Stimulated activated CD8-positive, alpha-beta memory T cell treated with anti-CD3 and anti-CD28 coated beads, Interleukin-15, amount 100 ng/mL, for 4 hours (primary cell): ENCODE measurements at regions not wholly inside any gene's neighbourhood (a gene's known extent, or its start where the extent isn't known, plus 50 kb on each side); places are given as distances from the start of the nearest gene placed in this dataset.

ENCODE experiments used
- DNase-seq, 2 donors: peaks; one replicate each; pipeline ENCODE4 v3.0.0-alpha.2; 2020; ENCODE audit warnings: low read depth in 2 of 2

GRCh38 chrX:107560980-107561379 is 67.3 kb upstream of the PRPS1 start:
- DNase-seq = no peak

DNA sequence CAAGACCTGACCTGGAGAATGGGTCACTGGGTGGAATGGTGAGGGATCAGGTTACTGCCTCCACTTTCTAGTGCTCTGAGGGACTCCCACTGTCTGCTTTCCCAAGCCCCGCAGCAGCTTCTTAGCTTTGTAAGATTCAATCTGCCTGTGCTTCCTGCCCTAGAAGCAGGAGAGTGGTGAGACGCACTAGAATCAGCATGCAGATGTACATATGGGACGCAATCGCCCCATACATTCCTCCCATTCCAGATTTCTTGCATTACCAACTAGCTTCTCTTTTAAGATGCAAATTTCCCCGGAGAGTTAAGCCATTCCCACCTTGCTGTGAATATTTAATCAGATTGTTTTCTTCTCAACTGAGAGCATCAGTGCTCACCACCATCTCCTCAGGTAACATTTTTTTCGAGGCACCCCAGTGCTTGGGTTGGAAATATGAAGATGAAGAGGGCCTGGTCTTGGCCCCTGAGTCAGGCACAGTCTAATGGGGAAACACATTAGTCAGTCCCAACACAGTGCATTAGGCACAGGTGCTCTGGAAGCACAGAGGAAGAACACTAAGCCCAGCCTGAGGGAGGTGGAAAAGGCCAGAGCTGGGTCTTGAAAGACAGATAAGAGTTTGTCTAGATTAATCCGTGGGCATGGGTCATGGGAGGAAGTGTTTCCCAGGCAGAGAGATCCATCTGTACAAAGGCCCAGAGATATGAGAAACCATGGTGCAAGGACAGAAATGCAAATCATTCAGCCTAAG is 66.7 kb upstream of the PRPS1 start:
- no peak for DNase-seq

GRCh38 chrX:107562482-107562881 is 65.8 kb upstream of the PRPS1 start:
- DNase-seq = no peak

DNA sequence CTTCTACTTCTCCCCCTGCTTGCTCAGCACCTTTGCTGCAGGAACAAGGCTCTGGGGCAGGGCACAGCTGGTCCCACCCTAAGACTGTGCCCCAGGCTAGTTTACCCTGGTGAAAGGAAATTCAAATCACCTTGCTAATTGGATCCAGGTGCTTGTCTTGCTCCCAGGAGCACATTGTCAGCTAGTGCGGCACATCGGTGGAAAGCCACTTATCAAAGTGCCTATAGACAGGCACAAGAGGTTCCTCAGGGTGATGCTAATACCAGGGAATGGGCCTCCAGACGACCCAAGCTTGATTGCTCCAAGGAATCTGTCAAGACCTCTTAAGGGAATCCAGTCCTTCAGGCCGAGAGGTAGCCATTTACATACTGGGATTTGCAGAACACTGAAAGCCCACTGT is 64.5 kb upstream of the PRPS1 start:
- DNase-seq = no peak

DNA sequence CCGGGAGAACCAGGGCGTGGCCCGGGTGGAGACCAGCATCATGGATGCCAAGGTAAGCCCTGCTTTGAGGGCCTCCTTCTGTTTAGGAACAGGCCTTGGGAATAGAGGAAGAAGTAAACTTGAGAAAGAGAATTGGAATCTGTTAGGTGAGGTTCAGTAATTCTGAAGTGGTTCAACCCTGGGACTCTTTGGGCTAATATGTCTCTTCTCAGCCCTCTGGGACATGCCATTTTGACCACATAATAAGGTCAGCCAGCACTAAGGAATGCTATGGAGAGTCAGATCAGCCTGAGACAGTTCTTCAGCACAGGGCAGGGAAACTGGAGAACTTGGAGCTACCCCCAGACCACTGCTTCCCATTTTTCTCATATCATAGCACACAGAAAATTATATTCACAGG is 63.3 kb upstream of the PRPS1 start:
- no peak for DNase-seq

DNA sequence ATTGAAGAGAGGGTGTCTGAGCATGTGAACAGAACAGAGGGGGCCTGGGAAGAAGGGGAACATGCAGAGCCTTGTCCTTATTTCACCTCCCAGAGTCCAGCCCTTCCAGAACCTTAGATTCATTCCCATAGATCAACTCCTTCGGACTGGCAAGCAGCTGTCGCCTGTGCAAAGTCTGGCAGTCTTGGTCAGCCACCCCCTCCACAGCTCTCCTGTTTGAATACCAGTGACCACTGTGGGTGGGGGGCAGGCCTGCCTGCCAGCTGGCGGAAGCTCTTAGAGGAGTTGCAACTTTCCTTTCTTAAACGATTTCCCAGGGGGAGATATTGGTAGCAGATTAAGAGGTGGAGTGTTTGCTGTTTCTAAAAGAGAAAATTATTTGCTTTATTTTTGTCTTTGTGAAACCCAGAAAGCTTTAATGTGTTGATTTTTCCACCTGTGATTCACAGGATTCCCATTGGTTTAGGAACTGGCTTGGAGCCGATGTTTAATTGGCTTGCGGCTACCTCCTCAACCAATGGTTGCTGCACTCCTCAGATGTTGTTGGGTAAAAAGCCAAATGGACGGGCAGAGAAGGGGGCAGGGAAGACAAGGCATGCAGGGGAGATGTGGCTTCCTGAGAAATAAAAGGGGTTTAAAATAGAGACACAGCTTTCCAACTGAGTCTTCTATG is 62.2 kb upstream of the PRPS1 start:
- no peak for DNase-seq

DNA sequence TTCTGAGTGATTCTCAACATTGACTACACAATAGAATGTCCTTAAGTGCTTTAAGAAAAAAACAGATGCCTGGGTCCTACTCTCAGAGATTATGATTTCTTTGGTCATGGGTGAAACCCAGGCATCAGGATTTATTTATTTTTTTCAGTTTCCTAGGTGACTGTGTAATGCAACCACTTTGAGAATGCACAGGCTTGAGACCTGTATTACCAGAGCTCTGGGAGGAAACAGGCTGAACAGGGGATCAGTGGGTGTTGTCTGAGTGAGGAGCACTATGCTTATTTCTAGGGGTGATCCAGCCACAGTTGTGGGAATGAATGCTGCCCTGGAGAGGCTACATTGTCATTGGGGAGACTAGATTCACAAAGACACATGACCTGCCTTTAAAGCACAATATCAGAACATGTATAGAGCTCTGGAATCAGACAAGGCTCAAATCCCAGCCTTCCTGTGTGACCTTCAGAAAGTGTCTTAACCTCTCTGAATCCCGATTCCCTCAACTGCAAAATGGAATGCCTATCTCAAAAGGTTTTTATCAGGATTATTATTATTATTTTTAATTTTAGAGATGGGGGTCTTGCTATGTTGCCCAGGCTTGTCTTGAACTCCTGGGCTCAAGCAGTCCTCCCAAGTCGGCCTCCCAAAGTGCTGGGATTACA is 61.6 kb upstream of the PRPS1 start:
- no peak for DNase-seq

- no peak for DNase-seq
Observed at GRCh38 chrX:107567370-107567769, 60.9 kb upstream of the PRPS1 start.

DNA sequence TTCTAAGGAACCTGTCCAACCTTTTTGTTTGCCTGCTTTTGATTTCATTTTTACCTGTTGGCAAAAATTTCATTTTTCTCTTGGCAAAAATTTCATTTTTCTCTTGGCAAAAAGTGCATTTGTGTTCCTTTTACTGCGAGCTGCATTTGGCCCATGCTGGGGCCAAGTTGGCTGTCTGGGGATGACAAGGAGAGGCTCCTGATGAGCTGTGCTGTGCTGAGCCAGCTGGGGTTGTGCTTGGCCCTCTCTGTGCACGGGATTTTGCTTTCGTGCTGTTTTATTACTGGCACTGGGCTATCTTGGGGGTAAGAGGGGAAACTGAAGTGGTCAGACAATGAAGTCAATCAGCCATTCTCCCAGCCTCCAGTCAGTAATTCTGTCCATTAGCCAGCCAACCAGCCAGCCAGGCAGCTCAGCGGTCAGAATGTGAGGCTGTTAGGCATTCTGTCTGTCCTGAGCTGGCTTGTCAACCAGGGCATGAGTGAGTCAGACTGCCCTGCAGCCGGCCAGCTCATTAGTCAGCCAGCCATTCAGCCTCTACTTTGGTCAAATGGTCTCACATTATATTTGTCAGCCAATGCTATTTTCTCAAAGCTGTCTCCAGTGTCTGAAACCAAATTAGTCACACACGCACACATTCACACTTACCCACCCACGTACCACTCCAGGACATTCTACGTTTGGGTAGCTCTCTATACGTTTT is 56.9 kb upstream of the PRPS1 start:
- no peak for DNase-seq

- DNase-seq = no peak
Observed at GRCh38 chrX:107573016-107573415, 55.3 kb upstream of the PRPS1 start.

DNA sequence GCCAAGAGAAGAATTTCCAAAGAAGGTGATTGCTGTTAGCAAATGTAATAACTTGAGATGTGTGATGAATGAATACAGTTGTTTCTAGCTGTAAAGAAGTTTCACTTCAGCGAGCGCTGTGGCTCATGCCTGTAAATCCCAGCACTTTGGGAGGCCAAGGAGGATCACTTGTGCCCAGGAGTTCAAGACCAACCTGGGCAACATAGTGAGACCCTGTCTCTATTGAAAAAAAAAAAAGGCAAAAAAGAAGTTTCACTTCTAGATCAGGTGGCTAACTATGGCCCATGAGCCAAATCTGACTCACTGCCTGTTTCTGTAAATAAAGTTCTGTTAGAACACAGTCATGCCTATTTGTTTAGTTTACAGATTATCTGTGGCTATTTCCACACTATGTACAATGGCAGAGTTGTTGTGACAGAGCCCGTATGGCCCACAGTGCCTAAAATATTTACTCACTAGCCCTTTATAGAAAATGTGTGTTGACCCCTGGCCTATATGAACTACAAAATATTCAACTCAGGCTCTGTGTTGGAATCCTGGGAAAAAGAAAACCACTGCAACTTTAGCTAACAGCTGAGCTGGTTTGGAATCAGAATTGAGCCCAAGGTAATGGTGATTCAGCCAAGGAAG is 54.1 kb upstream of the PRPS1 start:
- DNase-seq = no peak

DNA sequence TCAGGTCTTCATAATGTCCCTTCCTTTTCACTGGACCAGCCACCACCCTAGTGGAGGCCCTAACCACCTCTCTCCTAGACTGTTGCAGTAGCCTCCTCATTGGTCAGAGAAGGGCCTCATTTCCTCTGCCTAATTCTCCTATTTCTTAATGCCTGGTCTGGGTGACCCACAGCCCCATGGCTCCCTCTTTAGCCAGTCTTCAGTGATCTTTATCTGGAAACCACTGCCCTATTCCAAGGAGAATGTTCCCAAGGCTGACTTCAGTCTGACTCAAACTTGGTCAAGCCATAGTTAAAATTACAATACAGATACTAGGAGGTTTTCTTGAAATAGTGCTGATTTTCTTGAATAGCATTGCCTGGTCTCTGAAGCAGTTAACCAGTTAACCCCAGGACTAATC is 53.6 kb upstream of the PRPS1 start:
- no peak for DNase-seq

GRCh38 chrX:107576392-107576791 is 51.9 kb upstream of the PRPS1 start:
- DNase-seq = no peak

DNA sequence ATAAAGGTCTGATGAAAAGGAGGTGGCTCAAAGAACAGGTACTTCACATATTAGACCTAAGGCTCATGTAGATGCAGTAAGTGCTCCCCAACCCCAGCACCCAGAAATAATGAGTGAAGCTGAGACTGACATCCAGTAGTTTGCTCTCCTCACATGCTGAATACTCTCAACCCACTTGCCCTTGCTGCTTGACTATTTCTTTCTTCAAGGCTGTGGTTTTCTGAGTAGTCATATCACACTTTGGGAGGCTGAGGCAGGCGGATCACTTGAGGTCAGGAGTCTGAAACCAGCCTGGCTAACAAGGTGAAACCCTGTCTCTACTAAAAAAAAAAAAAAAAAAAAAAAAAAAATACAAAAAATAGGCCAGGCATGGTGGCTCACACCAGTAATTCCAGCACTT is 51.5 kb upstream of the PRPS1 start:
- no peak for DNase-seq

GRCh38 chrX:107577933-107578332 is 50.4 kb upstream of the PRPS1 start:
- no peak for DNase-seq
